ENCODE measurements at regions not wholly inside any gene's neighbourhood (a gene's known extent, or its start where the extent isn't known, plus 50 kb on each side); places are given as distances from the start of the nearest gene placed in this dataset.

- Histone ChIP-seq H2AFZ (ENCODE audit: control insufficient read depth, low read length) (no peak overlapping the region), H3K9me3 (ENCODE audit: control insufficient read depth, low read depth, low read length) (no peaks in the 10 kb centered on the region), H3K27ac (ENCODE audit: control insufficient read depth, insufficient read depth, low read length) (no peak overlapping the region), H3K79me2 (ENCODE audit: control insufficient read depth, insufficient read depth, low read length) (no peaks in the 10 kb centered on the region), H3K4me3 (ENCODE audit: control insufficient read depth in 2 of 3, extremely low read depth in 1 of 3, insufficient read depth in 2 of 3, low read depth in 1 of 3, low read length in 3 of 3) (no peak overlapping the region), H3K9me1 (ENCODE audit: control insufficient read depth, extremely low read depth, insufficient read depth, low read length) (no peaks in the 10 kb centered on the region), H4K20me1 (ENCODE audit: control insufficient read depth, extremely low read depth, insufficient read depth, low read length) (no peaks in the 10 kb centered on the region), H3K27me3 (ENCODE audit: control insufficient read depth, extremely low read depth, insufficient read depth, low read length) (no peaks in the 10 kb centered on the region), H3K4me2 (ENCODE audit: control insufficient read depth, extremely low read depth, insufficient read depth, low read depth, low read length) (no peak overlapping the region), H3K36me3 (ENCODE audit: control insufficient read depth in 2 of 2, extremely low read depth in 1 of 2, insufficient read depth in 2 of 2, low read length in 2 of 2) (no peaks in the 10 kb centered on the region), H3K9ac (ENCODE audit: control insufficient read depth, extremely low read depth, insufficient read depth, low read length) (no peak overlapping the region), H3K4me1 (ENCODE audit: control insufficient read depth, extremely low read depth, insufficient read depth, low read length) (peaks cover 5% of the 10 kb centered on the region)
- dilution Hi-C loops (cut with MboI; ENCODE audit: extremely low pct_ligation_motif_present, low sequenced_read_pairs) = no loop called here
- FAIRE-seq (no peak), DNase-seq (ENCODE audit: low read depth, low spot score) (no peak)
- TF ChIP-seq EZH2 (IDR thresholded peaks at IDR 0.05; ENCODE audit: low read length) (no peak), CTCF (optimal IDR thresholded peaks at IDR 0.05 in 1 of 3, IDR thresholded peaks at IDR 0.05 in 1 of 3, conservative IDR thresholded peaks at IDR 0.05 in 1 of 3; ENCODE audit: extremely low read depth in 1 of 3, insufficient read depth in 2 of 3, low read length in 3 of 3) (no peak)
Observed at GRCh38 chr1:168907053-168907452, 178.0 kb upstream of the DPT start.

GRCh38 chr1:168907786-168908348 is 178.9 kb upstream of the DPT start:
- Histone ChIP-seq H3K9ac (ENCODE audit: control insufficient read depth, extremely low read depth, insufficient read depth, low read length) (no peak overlapping the region), H3K4me3 (ENCODE audit: control insufficient read depth in 2 of 3, extremely low read depth in 1 of 3, insufficient read depth in 2 of 3, low read depth in 1 of 3, low read length in 3 of 3) (no peak overlapping the region), H3K4me1 (ENCODE audit: control insufficient read depth, extremely low read depth, insufficient read depth, low read length) (peaks cover 5% of the 10 kb centered on the region), H3K36me3 (ENCODE audit: control insufficient read depth in 2 of 2, extremely low read depth in 1 of 2, insufficient read depth in 2 of 2, low read length in 2 of 2) (no peaks in the 10 kb centered on the region), H3K27ac (ENCODE audit: control insufficient read depth, insufficient read depth, low read length) (no peak overlapping the region), H3K9me1 (ENCODE audit: control insufficient read depth, extremely low read depth, insufficient read depth, low read length) (no peaks in the 10 kb centered on the region), H4K20me1 (ENCODE audit: control insufficient read depth, extremely low read depth, insufficient read depth, low read length) (no peaks in the 10 kb centered on the region), H2AFZ (ENCODE audit: control insufficient read depth, low read length) (no peak overlapping the region), H3K27me3 (ENCODE audit: control insufficient read depth, extremely low read depth, insufficient read depth, low read length) (no peaks in the 10 kb centered on the region), H3K4me2 (ENCODE audit: control insufficient read depth, extremely low read depth, insufficient read depth, low read depth, low read length) (no peak overlapping the region), H3K9me3 (ENCODE audit: control insufficient read depth, low read depth, low read length) (no peaks in the 10 kb centered on the region), H3K79me2 (ENCODE audit: control insufficient read depth, insufficient read depth, low read length) (no peaks in the 10 kb centered on the region)
- no peak for TF ChIP-seq CTCF (optimal IDR thresholded peaks at IDR 0.05 in 1 of 3, IDR thresholded peaks at IDR 0.05 in 1 of 3, conservative IDR thresholded peaks at IDR 0.05 in 1 of 3; ENCODE audit: extremely low read depth in 1 of 3, insufficient read depth in 2 of 3, low read length in 3 of 3)
- no peak for TF ChIP-seq EZH2 (IDR thresholded peaks at IDR 0.05; ENCODE audit: low read length)
- FAIRE-seq = no peak
- dilution Hi-C loops (cut with MboI; ENCODE audit: extremely low pct_ligation_motif_present, low sequenced_read_pairs) = no loop called here
- no peak for DNase-seq (ENCODE audit: low read depth, low spot score)

Data from keratinocyte (primary cell).